K562 (cell line): ENCODE measurements at regions not wholly inside any gene's neighbourhood (a gene's known extent, or its start where the extent isn't known, plus 50 kb on each side); places are given as distances from the start of the nearest gene placed in this dataset.
A peak's percentile ranks its signal among the peaks of the same experiment; 100 is the strongest.

ENCODE experiments used
- ATAC-seq: fragments of 200-7000 bp; cut with Tn5 transposase; 3 replicates; pipeline ENCODE4 v1.9.1; 2020; ENCODE audit warnings: moderate library complexity
- BruUV-seq: library from RNA; stranded (reverse); fragments of 400-500 nt; replicated peaks from 2 replicates; lab custom pipeline; 2021; lab: Mats Ljungman, UMichigan
- CTCF ChIA-PET: fragments of 300-600 bp; formaldehyde crosslinking; extraction: SDS; loops from one replicate; lab custom pipeline; 2021; ENCODE audit warnings: low intra/inter-chr PET ratio; lab: Yijun Ruan, JAX
- POLR2A ChIA-PET: fragments of 300-600, 350-650 bp; sonication (Branson Sonifier 250); formaldehyde crosslinking; extraction: SDS; loops from one replicate; lab custom pipeline; 2021; ENCODE audit warnings: antibody characterized with exemption, inconsistent platforms; lab: Yijun Ruan, JAX
- DNase-seq, 4 experiments: peaks; one replicate each; pipeline versions ENCODE4 v3.0.0 to v3.0.0-alpha.2; 2011 to 2018; ENCODE audit warnings: low spot score in 3 of 4, mixed read lengths in 3 of 4; ENCODE audit errors: extremely low read depth in 1 of 4
- FAIRE-seq: peaks from 2 replicates; lab custom pipeline; 2011; peaks lifted over from hg19 to GRCh38; lab: Jason Lieb, UNC
- H2AFZ ChIP-seq: 2 replicates; pipeline ENCODE4 v1.6.0; 2011; ENCODE audit warnings: low read depth, low read length, control low read depth, inconsistent platforms
- H3K27ac ChIP-seq: fragments of 200-600 bp; 3 replicates; pipeline ENCODE4 v1.8.0; 2011; ENCODE audit warnings: low read depth, mild to moderate bottlenecking, control low read depth, inconsistent platforms, low read length, moderate library complexity, mixed read lengths; ENCODE audit errors: extremely low read depth
- H3K27me3 ChIP-seq, 2 experiments: fragments of 300-600 bp in 1 of 2; 2 replicates in 1 of 2; 3 replicates in 1 of 2; pipeline versions ENCODE4 v1.6.0 to v1.8.0; 2011; ENCODE audit warnings: inconsistent platforms in 2 of 2, low read length in 2 of 2, mild to moderate bottlenecking in 1 of 2, mixed read lengths in 1 of 2, moderate library complexity in 1 of 2; ENCODE audit not compliant: control insufficient read depth in 2 of 2, insufficient read depth in 2 of 2
- H3K36me3 ChIP-seq: fragments of 300-600 bp; 3 replicates; pipeline ENCODE4 v1.8.0; 2011; ENCODE audit warnings: mild to moderate bottlenecking, low read length, inconsistent platforms; ENCODE audit not compliant: control insufficient read depth, insufficient read depth
- H3K4me1 ChIP-seq, 2 experiments: fragments of 200-600 bp in 1 of 2; replicated peaks in 1 of 2; 2 replicates in 1 of 2; 3 replicates in 1 of 2; pipeline versions ENCODE4 v1.5.1 to v1.8.0; 2011; ENCODE audit warnings: inconsistent platforms in 2 of 2, low read length in 2 of 2, mild to moderate bottlenecking in 1 of 2, mixed read lengths in 1 of 2, moderate library complexity in 1 of 2; ENCODE audit not compliant: control insufficient read depth in 2 of 2, insufficient read depth in 2 of 2
- H3K4me2 ChIP-seq: 2 replicates; pipeline ENCODE4 v1.6.1; 2011; ENCODE audit warnings: low read length, control low read depth, inconsistent platforms, mixed read lengths; ENCODE audit not compliant: insufficient read depth
- H3K4me3 ChIP-seq: fragments of 200-600 bp; sonication (generic), shearing (Covaris generic); 2 replicates; pipeline ENCODE4 v1.5.1; 2016; ENCODE audit warnings: control low read depth, inconsistent platforms
- H3K79me2 ChIP-seq: fragments of 200-600 bp; 3 replicates; pipeline ENCODE4 v1.8.0; 2011; ENCODE audit warnings: low read length, inconsistent platforms; ENCODE audit not compliant: control insufficient read depth, insufficient read depth
- H3K9ac ChIP-seq, 2 experiments: 2 replicates each; pipeline versions ENCODE4 v1.6.0 to v1.6.1; 2011; ENCODE audit warnings: low read depth in 2 of 2, low read length in 2 of 2, control low read depth in 1 of 2, inconsistent platforms in 1 of 2, mild to moderate bottlenecking in 1 of 2, mixed read lengths in 1 of 2; ENCODE audit not compliant: insufficient read depth in 1 of 2
- H3K9me1 ChIP-seq: one replicate; pipeline ENCODE4 v1.6.0; 2011; ENCODE audit warnings: inconsistent platforms, mild to moderate bottlenecking, low read length, moderate library complexity; ENCODE audit not compliant: control insufficient read depth, insufficient read depth
- H3K9me3 ChIP-seq: replicated peaks from 2 replicates; pipeline ENCODE4 v1.5.1; 2011; ENCODE audit warnings: low read depth, low read length, inconsistent platforms; ENCODE audit not compliant: control insufficient read depth, insufficient read depth
- H4K20me1 ChIP-seq: replicated peaks from 2 replicates; pipeline ENCODE4 v1.6.1; 2011; ENCODE audit warnings: low read length, inconsistent platforms, mixed read lengths; ENCODE audit not compliant: control insufficient read depth, insufficient read depth
- CBX8 ChIP-seq: fragments of 200-600 bp; sonication (generic); IDR thresholded peaks from 2 replicates; pipeline ENCODE4 v1.6.1; 2012; ENCODE audit warnings: borderline replicate concordance, mixed run types, low read depth, mild to moderate bottlenecking, moderate library complexity, mixed read lengths, low read length, control low read depth, inconsistent platforms; ENCODE audit not compliant: poor library complexity, severe bottlenecking; ENCODE audit errors: extremely low read depth
- ETV1 ChIP-seq: fragments of 450-650 bp; conservative IDR thresholded peaks from 2 replicates; pipeline ENCODE4 v1.6.1; 2016; ENCODE audit warnings: missing genetic modification characterization, control low read depth, low read depth, missing compliant biosample characterization
- HOXB6 ChIP-seq: fragments of 250-450 bp; sonication (Bioruptor Pico); IDR thresholded peaks from 2 replicates; pipeline ENCODE4 v1.5.1; 2022; ENCODE audit warnings: mild to moderate bottlenecking, borderline replicate concordance
- JUNB ChIP-seq: fragments of 450-650 bp; formaldehyde crosslinking; conservative IDR thresholded peaks from 2 replicates; pipeline ENCODE4 v1.4.0; 2020; ENCODE audit warnings: mild to moderate bottlenecking
- NBN ChIP-seq: fragments of 450-650 bp; IDR thresholded peaks from 2 replicates; pipeline ENCODE4 v1.6.1; 2016; ENCODE audit warnings: low read depth, mild to moderate bottlenecking
- TOE1 ChIP-seq, 2 experiments: fragments of 450-650 bp in 1 of 2; sonication (generic) in 1 of 2; formaldehyde crosslinking in 1 of 2; IDR thresholded peaks; 2 replicates each; pipeline versions ENCODE4 v1.7.1 to v1.8.0; 2016 to 2022; ENCODE audit warnings: borderline replicate concordance in 2 of 2, mild to moderate bottlenecking in 2 of 2, antibody characterized with exemption in 1 of 2, inconsistent platforms in 1 of 2, low read depth in 1 of 2, missing genetic modification reagents in 1 of 2, moderate library complexity in 1 of 2
- ZNF232 ChIP-seq: sonication (generic); formaldehyde crosslinking; IDR thresholded peaks from 2 replicates; pipeline ENCODE4 v1.8.0; 2022; ENCODE audit warnings: mild to moderate bottlenecking, missing genetic modification reagents
- ZNF3 ChIP-seq: fragments of 250-450 bp; sonication (Bioruptor Pico); IDR thresholded peaks from 2 replicates; pipeline ENCODE4 v1.5.0; 2021; ENCODE audit warnings: mild to moderate bottlenecking, moderate library complexity
- WGBS: fragments of 100-300 bp; shearing (Covaris generic); methylation state at CpG from one replicate; pipeline ENCODE4 v1.1.6; 2016; ENCODE audit warnings: low coverage, mixed read lengths; ENCODE audit not compliant: insufficient coverage; ENCODE audit errors: missing lambda C conversion rate; 5-methylcytosine and 5-hydroxymethylcytosine counted together
- in situ Hi-C: fragments of 300-500 bp; cut with MboI; formaldehyde crosslinking; loops from 4 replicates; pipeline ENCODE4 v1.15.0; 2018; ENCODE audit warnings: inconsistent platforms, mixed read lengths
- intact Hi-C: fragments of 100-400 bp; cut with micrococcal nuclease; formaldehyde crosslinking; loops from 2 replicates; pipeline ENCODE4 v1.14.2; 2022
- TF ChIP-seq, protein P1 (sequence below): sonication (generic); formaldehyde crosslinking; IDR thresholded peaks from 2 replicates; pipeline ENCODE4 v1.8.0; 2022; ENCODE audit warnings: mild to moderate bottlenecking, missing genetic modification reagents
- TF ChIP-seq, protein P2 (sequence below): IDR thresholded peaks from 2 replicates; pipeline ENCODE4 v1.6.1; 2014; ENCODE audit warnings: antibody characterized with exemption
- TF ChIP-seq, protein P3 (sequence below): fragments of 250-450 bp; sonication (Bioruptor Pico); IDR thresholded peaks from 2 replicates; pipeline ENCODE4 v1.4.0; 2020; ENCODE audit warnings: mild to moderate bottlenecking
- TF ChIP-seq, protein P4 (sequence below): fragments of 450-650 bp; IDR thresholded peaks from 2 replicates; pipeline ENCODE4 v1.6.1; 2016
- TF ChIP-seq, protein P5 (sequence below): IDR thresholded peaks from 2 replicates; pipeline ENCODE4 v1.6.1; 2012; ENCODE audit warnings: low read depth, low read length, improper control_type of control experiment, borderline replicate concordance

DNA sequence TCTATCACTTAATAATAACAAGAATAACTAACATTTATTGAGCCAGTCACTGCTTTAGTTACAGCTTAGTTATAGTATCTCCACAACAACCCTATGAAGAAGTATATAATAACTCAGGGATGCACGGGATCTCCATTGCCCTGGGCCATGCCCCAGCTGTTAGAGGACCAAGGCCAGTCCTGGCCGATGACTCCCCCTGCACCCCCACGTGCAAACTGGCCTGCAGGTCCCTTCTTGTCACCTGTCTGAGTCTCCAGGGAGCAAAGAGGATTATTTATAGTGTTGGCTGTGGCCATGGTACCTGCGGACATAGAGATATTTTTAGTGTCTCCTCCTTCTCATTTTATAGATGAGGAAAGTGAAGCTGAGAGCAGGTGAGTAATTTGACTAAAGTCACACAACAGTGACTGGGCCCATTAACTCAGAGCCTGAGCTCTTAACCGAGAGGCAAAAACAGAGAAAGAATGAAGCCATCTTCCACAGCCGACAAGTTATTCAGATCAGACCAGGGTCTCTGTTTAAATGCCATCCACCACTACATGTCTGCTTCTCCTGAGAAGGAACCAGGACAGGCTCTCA is 94.4 kb downstream of the TMEM215 start:
- TF ChIP-seq CBX8 (no peak), ETV1 (tag) (no peak), JUNB (CRISPR knock-in tag) (no peak), HOXB6 (CRISPR knock-in tag) (no peak), ZNF232 (CRISPR knock-in tag) (no peak), NBN (no peak), ZNF3 (CRISPR knock-in tag) (no peak), TOE1 (IDR thresholded peaks at IDR 0.05; ENCODE audit: borderline replicate concordance) (no peak), TOE1 (CRISPR knock-in tag; IDR thresholded peaks at IDR 0.05; ENCODE audit: borderline replicate concordance, low read depth) (no peak)
- TF ChIP-seq, protein P1, sequence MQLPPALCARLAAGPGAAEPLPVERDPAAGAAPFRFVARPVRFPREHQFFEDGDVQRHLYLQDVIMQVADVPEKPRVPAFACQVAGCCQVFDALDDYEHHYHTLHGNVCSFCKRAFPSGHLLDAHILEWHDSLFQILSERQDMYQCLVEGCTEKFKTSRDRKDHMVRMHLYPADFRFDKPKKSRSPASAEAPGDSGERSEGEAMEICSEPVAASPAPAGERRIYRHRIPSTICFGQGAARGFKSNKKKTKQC (CRISPR knock-in tag), result no peak
- TF ChIP-seq, protein P2, sequence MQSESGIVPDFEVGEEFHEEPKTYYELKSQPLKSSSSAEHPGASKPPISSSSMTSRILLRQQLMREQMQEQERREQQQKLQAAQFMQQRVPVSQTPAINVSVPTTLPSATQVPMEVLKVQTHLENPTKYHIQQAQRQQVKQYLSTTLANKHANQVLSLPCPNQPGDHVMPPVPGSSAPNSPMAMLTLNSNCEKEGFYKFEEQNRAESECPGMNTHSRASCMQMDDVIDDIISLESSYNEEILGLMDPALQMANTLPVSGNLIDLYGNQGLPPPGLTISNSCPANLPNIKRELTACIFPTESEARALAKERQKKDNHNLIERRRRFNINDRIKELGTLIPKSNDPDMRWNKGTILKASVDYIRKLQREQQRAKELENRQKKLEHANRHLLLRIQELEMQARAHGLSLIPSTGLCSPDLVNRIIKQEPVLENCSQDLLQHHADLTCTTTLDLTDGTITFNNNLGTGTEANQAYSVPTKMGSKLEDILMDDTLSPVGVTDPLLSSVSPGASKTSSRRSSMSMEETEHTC, result no peak
- TF ChIP-seq, protein P3, sequence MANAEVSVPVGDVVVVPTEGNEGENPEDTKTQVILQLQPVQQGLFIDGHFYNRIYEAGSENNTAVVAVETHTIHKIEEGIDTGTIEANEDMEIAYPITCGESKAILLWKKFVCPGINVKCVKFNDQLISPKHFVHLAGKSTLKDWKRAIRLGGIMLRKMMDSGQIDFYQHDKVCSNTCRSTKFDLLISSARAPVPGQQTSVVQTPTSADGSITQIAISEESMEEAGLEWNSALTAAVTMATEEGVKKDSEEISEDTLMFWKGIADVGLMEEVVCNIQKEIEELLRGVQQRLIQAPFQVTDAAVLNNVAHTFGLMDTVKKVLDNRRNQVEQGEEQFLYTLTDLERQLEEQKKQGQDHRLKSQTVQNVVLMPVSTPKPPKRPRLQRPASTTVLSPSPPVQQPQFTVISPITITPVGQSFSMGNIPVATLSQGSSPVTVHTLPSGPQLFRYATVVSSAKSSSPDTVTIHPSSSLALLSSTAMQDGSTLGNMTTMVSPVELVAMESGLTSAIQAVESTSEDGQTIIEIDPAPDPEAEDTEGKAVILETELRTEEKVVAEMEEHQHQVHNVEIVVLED (CRISPR knock-in tag), result no peak
- TF ChIP-seq, protein P4, sequence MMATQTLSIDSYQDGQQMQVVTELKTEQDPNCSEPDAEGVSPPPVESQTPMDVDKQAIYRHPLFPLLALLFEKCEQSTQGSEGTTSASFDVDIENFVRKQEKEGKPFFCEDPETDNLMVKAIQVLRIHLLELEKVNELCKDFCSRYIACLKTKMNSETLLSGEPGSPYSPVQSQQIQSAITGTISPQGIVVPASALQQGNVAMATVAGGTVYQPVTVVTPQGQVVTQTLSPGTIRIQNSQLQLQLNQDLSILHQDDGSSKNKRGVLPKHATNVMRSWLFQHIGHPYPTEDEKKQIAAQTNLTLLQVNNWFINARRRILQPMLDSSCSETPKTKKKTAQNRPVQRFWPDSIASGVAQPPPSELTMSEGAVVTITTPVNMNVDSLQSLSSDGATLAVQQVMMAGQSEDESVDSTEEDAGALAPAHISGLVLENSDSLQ, result no peak
- TF ChIP-seq, protein P5, sequence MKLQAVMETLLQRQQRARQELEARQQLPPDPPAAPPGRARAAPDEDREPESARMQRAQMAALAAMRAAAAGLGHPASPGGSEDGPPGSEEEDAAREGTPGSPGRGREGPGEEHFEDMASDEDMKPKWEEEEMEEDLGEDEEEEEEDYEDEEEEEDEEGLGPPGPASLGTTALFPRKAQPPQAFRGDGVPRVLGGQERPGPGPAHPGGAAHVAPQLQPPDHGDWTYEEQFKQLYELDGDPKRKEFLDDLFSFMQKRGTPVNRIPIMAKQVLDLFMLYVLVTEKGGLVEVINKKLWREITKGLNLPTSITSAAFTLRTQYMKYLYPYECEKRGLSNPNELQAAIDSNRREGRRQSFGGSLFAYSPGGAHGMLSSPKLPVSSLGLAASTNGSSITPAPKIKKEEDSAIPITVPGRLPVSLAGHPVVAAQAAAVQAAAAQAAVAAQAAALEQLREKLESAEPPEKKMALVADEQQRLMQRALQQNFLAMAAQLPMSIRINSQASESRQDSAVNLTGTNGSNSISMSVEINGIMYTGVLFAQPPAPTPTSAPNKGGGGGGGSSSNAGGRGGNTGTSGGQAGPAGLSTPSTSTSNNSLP, result no peak
- FAIRE-seq (no peak), DNase-seq (no peak), ATAC-seq (no peak)
- ChIA-PET CTCF (no interaction called here), POLR2A (interaction anchor here (0.6 kb wide), 1 partner anchor 12 kb away, joined by 3 read pairs; no protein-coding TSS in a partner anchor)
- no peak overlapping the region for H3K4me2 ChIP-seq
- H3K79me2 ChIP-seq, result no peaks in the 10 kb centered on the region
- H3K27me3 ChIP-seq, result no peaks in the 10 kb centered on the region
- no peaks in the 10 kb centered on the region for H3K36me3 ChIP-seq
- peaks cover 0 to 7% of the 10 kb centered on the region in 2 experiments; a peak in 3 of 5 replicates for H3K4me1 ChIP-seq
- no peak overlapping the region for H3K9ac ChIP-seq
- no peaks in the 10 kb centered on the region for H3K9me3 ChIP-seq
- H4K20me1 ChIP-seq, result no peaks in the 10 kb centered on the region
- H3K4me3 ChIP-seq, result no peak overlapping the region
- intact Hi-C loops, result no loop called here
- WGBS, result 45% methylated on average over 5 of the region's 6 CpGs
- no TSS peak for BruUV-seq
- in situ Hi-C loops, result no loop called here
- 0 out of 2 replicates have a peak overlapping the region, but pooled peaks have one; percentile 16 for H2AFZ ChIP-seq
- H3K9me1 ChIP-seq, result no peaks in the 10 kb centered on the region
- H3K27ac ChIP-seq, result no peak overlapping the region
